ENCODE measurements at regions not wholly inside any gene's neighbourhood (a gene's known extent, or its start where the extent isn't known, plus 50 kb on each side); places are given as distances from the start of the nearest gene placed in this dataset.

- ATAC-seq = no peak
Measured at GRCh38 chr5:6282352-6282751, 96.0 kb downstream of the MED10 start.

DNA sequence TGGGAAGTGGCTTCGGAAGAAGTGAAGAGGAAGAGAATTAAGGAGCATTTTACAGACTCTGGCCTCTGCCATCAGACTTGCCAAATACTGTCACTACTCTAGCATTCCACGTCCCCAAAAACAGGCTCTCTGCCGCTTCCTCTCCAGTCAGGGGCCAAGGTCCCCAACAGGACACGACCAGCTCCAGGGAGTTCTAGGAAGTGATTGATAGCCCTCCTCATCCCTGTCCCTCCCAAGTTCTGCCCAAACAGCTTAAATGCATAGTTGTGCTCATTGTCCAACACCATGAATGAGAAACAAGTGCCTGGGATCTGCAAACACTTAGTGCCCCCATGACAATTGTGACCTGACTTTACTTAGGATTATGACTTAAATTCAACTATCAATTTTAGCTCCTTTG is 96.5 kb downstream of the MED10 start:
- DNase-seq (no peak), ATAC-seq (no peak)
- Histone ChIP-seq H3K36me3 (no peaks in the 10 kb centered on the region), H3K27ac (no peak overlapping the region), H3K9me3 (no peaks in the 10 kb centered on the region), H3K4me1 (no peaks in the 10 kb centered on the region), H3K27me3 (no peaks in the 10 kb centered on the region), H3K4me3 (no peak overlapping the region)
- intact Hi-C loops (cut with DNase I) = no loop called here
- no peak for TF ChIP-seq CTCF (IDR thresholded peaks at IDR 0.05)

More at GRCh38 chr5:6282352-6282751, 96.0 kb downstream of the MED10 start:
- no peak overlapping the region for H3K4me3 ChIP-seq
- H3K9me3 ChIP-seq = no peaks in the 10 kb centered on the region
- DNase-seq = no peak
- H3K27me3 ChIP-seq = no peaks in the 10 kb centered on the region
- intact Hi-C loops (cut with DNase I) = no loop called here
- H3K36me3 ChIP-seq = no peaks in the 10 kb centered on the region
- no peak overlapping the region for H3K27ac ChIP-seq
- no peak for TF ChIP-seq CTCF (IDR thresholded peaks at IDR 0.05)
- no peaks in the 10 kb centered on the region for H3K4me1 ChIP-seq

GRCh38 chr5:6280425-6281100 is 97.8 kb downstream of the MED10 start:
- Histone ChIP-seq H3K36me3 (no peaks in the 10 kb centered on the region), H3K4me3 (no peak overlapping the region), H3K27me3 (no peaks in the 10 kb centered on the region), H3K9me3 (no peaks in the 10 kb centered on the region), H3K4me1 (no peaks in the 10 kb centered on the region), H3K27ac (no peak overlapping the region)
- ATAC-seq (no peak), DNase-seq (no peak)
- intact Hi-C loops (cut with DNase I) = no loop called here
- TF ChIP-seq CTCF (IDR thresholded peaks at IDR 0.05) = no peak

GRCh38 chr5:6279607-6280006 is 98.7 kb downstream of the MED10 start:
- no peaks in the 10 kb centered on the region for H3K36me3 ChIP-seq
- no peaks in the 10 kb centered on the region for H3K9me3 ChIP-seq
- no peak overlapping the region for H3K4me3 ChIP-seq
- no peak for ATAC-seq
- no peak overlapping the region for H3K27ac ChIP-seq
- H3K27me3 ChIP-seq = no peaks in the 10 kb centered on the region
- intact Hi-C loops (cut with DNase I) = no loop called here
- no peak for DNase-seq
- TF ChIP-seq CTCF (IDR thresholded peaks at IDR 0.05) = no peak
- no peaks in the 10 kb centered on the region for H3K4me1 ChIP-seq

- no peaks in the 10 kb centered on the region for H3K4me1 ChIP-seq
- no peak overlapping the region for H3K27ac ChIP-seq
- no peak overlapping the region for H3K4me3 ChIP-seq
- no peak for TF ChIP-seq CTCF (IDR thresholded peaks at IDR 0.05)
- no peaks in the 10 kb centered on the region for H3K36me3 ChIP-seq
- DNase-seq = no peak
- H3K27me3 ChIP-seq = no peaks in the 10 kb centered on the region
- intact Hi-C loops (cut with DNase I) = no loop called here
- H3K9me3 ChIP-seq = no peaks in the 10 kb centered on the region
- no peak for ATAC-seq
Measured at GRCh38 chr5:6274846-6275543, 103.4 kb downstream of the MED10 start.
